Brain microvascular endothelial cell (primary cell): ENCODE measurements at regions not wholly inside any gene's neighbourhood (a gene's known extent, or its start where the extent isn't known, plus 50 kb on each side); places are given as distances from the start of the nearest gene placed in this dataset.

Experiments
- DNase-seq: peaks from one replicate; pipeline ENCODE4 v3.0.0-alpha.2; 2020
- H3K27ac ChIP-seq: fragments of 250-450 bp; sonication (Bioruptor Pico); 2 replicates; pipeline ENCODE4 v1.5.1; 2020; ENCODE audit warnings: mild to moderate bottlenecking, moderate library complexity
- H3K27me3 ChIP-seq: fragments of 250-450 bp; sonication (Bioruptor Pico); replicated peaks from 2 replicates; pipeline ENCODE4 v1.5.1; 2020; ENCODE audit warnings: mild to moderate bottlenecking
- H3K36me3 ChIP-seq: fragments of 250-450 bp; sonication (Bioruptor Pico); replicated peaks from 2 replicates; pipeline ENCODE4 v1.5.1; 2020; ENCODE audit warnings: mild to moderate bottlenecking
- H3K4me3 ChIP-seq: 2 replicates; pipeline ENCODE4 v1.5.1; 2011; ENCODE audit warnings: low read depth, mild to moderate bottlenecking, control low read depth, low read length, moderate library complexity
- in situ Hi-C: cut with HindIII; loops from 2 replicates; pipeline ENCODE4 v1.10.0; 2017; ENCODE audit warnings: low sequenced_read_pairs, low pct_ligation_motif_present
- TF ChIP-seq, protein P1 (sequence below): IDR thresholded peaks from 2 replicates; pipeline ENCODE4 v1.5.1; 2011; ENCODE audit warnings: low read depth, mild to moderate bottlenecking, moderate library complexity, low read length, control low read depth, inconsistent platforms; ENCODE audit errors: missing control alignments

DNA sequence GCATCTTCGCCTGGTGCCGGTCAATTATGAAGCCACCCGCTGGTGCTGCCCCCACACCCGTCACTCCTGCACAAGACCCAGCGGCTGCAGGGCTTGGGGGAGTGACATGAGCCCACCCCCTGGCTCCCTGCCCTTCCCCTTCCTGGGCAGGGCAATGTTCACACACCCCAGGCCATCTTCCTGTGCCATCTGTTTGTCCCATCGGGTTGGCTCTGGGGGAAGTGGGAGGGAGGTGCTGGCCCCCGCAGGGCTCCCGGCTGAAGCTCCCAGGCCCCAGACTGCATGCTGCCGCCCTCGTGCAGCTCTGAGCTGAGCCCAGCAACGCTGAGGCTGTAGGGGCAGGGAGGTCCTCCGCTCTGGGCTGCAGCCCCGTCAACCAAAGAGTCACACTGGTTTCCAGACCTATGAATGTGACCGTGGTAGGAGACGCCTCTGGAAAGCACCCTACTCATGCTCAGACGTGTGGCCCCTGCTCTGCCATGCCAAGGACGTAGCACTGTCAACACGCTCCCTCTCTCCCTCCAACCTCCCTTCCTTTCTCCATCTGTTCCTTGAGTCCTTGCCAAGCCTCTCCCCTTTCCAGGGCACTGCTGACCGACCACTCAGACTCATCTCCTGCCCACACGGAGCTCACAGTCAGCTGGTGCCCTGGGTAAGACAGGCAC lies 140.4 kb downstream of the ENGASE start:
- Histone ChIP-seq H3K27me3 (peaks cover 19% of the 10 kb centered on the region), H3K36me3 (no peaks in the 10 kb centered on the region), H3K27ac (no peak overlapping the region), H3K4me3 (no peak overlapping the region)
- no peak for DNase-seq
- TF ChIP-seq, protein P1, sequence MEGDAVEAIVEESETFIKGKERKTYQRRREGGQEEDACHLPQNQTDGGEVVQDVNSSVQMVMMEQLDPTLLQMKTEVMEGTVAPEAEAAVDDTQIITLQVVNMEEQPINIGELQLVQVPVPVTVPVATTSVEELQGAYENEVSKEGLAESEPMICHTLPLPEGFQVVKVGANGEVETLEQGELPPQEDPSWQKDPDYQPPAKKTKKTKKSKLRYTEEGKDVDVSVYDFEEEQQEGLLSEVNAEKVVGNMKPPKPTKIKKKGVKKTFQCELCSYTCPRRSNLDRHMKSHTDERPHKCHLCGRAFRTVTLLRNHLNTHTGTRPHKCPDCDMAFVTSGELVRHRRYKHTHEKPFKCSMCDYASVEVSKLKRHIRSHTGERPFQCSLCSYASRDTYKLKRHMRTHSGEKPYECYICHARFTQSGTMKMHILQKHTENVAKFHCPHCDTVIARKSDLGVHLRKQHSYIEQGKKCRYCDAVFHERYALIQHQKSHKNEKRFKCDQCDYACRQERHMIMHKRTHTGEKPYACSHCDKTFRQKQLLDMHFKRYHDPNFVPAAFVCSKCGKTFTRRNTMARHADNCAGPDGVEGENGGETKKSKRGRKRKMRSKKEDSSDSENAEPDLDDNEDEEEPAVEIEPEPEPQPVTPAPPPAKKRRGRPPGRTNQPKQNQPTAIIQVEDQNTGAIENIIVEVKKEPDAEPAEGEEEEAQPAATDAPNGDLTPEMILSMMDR, result no peak
- in situ Hi-C loops, result no loop called here

DNA sequence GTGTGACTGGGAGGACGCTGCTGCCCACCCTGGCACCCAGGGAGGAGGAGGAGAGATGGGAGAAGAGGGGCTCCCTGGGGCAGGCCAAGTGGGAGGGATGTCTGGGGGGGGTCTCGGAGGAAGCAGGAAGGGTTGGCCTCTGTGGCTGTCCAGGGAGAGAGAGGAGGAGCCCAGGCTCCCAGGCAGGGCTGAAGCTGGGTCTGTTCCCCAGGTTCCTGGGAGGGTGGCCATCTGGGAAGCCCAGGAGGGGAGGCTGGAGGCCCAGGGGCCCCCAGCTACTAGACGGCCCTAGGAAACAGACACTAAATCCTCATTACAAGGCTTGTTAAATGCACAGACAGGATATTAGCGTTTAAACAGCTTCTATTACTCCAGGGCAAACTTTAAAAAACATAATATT lies 139.8 kb downstream of the ENGASE start:
- no peak for DNase-seq
- peaks cover 18% of the 10 kb centered on the region for H3K27me3 ChIP-seq
- in situ Hi-C loops, result no loop called here
- H3K36me3 ChIP-seq, result no peaks in the 10 kb centered on the region
- H3K4me3 ChIP-seq, result no peak overlapping the region
- TF ChIP-seq, protein P1, result no peak
- H3K27ac ChIP-seq, result no peak overlapping the region

DNA sequence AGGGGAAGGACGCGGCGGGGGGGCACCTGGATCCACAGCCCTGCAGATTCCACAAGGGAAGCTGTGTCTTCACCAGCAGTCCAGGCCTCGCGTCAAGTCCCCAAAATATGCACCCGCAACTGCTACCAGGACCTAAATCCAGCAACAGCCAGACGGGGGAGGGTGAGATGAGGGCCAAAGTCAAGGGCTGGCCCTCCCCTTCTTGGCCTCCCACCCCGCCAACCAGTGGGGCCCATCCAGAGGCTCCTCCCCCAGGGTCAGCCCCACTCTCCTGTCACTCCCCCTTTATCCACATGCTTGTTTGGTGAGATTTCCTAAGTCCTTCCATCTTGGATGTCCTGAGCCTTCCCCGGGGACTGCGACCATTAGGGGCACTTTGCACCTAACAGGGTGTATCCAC lies 138.7 kb downstream of the ENGASE start:
- H3K36me3 ChIP-seq, result no peaks in the 10 kb centered on the region

DNA sequence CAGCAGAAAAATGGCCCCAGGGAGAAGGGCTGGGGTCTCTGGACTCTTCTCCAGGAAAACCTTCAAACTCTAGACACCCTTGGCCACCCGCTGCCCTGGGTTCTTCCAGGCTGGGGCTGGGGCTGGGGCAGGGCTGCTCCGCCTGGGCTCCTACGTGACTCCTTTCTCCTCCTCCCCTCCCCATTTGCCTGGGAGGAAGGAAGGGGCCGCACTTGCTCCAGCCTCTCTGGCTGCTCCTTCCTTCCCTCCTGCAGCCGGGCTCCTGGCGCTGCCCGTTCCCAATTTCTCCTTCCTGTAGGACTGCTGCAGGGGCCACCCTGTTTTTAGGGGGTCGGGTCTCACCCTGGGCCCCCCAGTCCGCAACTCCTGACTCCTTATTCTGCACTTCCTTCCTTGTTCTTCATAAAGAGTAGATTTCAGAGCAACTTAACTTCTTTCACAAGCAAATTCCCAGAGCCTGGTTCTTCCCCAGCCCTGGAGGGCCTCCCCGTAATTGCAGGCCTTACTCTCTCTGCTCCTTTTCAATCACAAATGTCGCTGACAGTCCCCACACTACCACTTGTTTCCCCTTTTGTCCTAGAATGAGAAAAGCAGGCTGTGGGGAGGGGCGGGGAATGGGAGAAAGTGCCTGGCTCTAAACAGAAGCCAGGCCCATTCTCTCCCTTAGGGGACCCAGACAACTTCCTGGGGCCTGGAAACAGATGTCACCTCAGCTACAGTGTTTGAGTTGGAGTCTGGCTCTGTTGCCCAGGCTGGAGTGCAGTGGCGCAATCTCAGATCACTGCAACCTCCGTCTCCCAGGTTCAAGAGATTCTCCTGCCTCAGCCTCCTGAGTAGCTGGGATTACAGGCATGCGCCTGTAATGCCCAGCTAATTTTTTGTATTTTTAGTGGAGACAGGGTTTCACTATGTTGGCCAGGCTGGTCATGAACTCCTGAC lies 137.8 kb downstream of the ENGASE start:
- in situ Hi-C loops, result no loop called here
- H3K27ac ChIP-seq, result no peak overlapping the region
- TF ChIP-seq, protein P1, result no peak
- H3K36me3 ChIP-seq, result no peaks in the 10 kb centered on the region
- no peak for DNase-seq
- H3K27me3 ChIP-seq, result peaks cover 9% of the 10 kb centered on the region
- H3K4me3 ChIP-seq, result no peak overlapping the region

More for the DNA sequence above, 138.7 kb downstream of the ENGASE start:
- in situ Hi-C loops, result no loop called here
- TF ChIP-seq, protein P1, result no peak
- Histone ChIP-seq H3K4me3 (no peak overlapping the region), H3K27me3 (peaks cover 12% of the 10 kb centered on the region), H3K27ac (no peak overlapping the region)
- DNase-seq, result no peak

DNA sequence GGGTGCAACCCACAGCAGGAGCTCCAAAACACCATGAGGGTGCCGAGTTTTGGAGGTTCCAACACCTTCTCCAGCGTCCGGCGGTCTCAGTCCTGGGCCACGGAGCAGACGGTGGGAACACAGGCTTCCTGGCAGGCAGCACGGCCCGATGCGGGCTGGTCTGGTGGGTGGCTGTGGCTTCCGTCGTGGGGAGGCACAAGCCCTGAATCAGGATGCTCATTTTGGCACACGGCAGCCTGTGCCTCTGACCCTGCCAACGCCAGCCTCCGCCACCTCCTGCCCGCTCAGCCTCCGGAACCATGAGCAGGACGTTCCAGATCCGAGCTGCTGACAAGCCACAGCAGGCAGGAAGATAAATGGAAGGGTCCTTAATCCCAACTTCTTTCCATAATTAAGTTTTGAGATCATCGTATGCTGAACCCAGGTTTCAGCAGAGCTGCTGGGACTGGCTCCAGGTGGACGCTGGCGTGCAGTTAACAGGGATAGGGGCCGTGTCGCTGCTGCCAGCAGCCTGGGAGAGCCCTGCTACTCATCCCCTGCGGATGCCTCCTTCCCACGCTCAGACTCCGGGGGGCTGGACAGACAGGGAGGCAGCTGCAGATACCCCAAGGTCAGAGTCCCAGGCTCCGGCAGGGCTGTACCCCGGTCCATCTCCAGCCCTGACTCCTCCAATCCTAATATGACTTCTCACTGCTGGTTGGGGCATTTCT lies 136.6 kb downstream of the ENGASE start:
- Histone ChIP-seq H3K27ac (no peak overlapping the region), H3K27me3 (peaks cover 9% of the 10 kb centered on the region), H3K4me3 (no peak overlapping the region), H3K36me3 (no peaks in the 10 kb centered on the region)
- DNase-seq, result no peak
- in situ Hi-C loops, result no loop called here
- TF ChIP-seq, protein P1, result no peak
